GM18907 (cell line): ENCODE measurements at regions not wholly inside any gene's neighbourhood (a gene's known extent, or its start where the extent isn't known, plus 50 kb on each side); places are given as distances from the start of the nearest gene placed in this dataset.
A peak's percentile ranks its signal among the peaks of the same experiment; 100 is the strongest.
"Not testable (repeated sequence)": the region's sequence is repeated elsewhere in the genome, so short reads cannot be mapped to it uniquely, and the experiment has no call there.

ENCODE experiments used
- ATAC-seq: cut with Tn5 transposase; IDR thresholded peaks from one replicate; pipeline ENCODE4 v1.9.1; 2021; ENCODE audit warnings: mild to moderate bottlenecking, moderate library complexity; ENCODE audit not compliant: unreplicated experiment

GRCh38 chr14:38044710-38045109, 163.0 kb upstream of the SSTR1 start:
- ATAC-seq: no peak

GRCh38 chr14:38045461-38045860, 162.2 kb upstream of the SSTR1 start:
- ATAC-seq: no peak

- no peak for ATAC-seq
These were observed 161.5 kb upstream of the SSTR1 start for GRCh38 chr14:38046160-38046559.

GRCh38 chr14:38047195-38047902, 160.4 kb upstream of the SSTR1 start:
- no peak for ATAC-seq

GRCh38 chr14:38053666-38054065, 154.0 kb upstream of the SSTR1 start:
- ATAC-seq: no peak

GRCh38 chr14:38056270-38056669, 151.4 kb upstream of the SSTR1 start:
- ATAC-seq: no peak

- not testable (repeated sequence) for ATAC-seq
These were observed 145.5 kb upstream of the SSTR1 start for GRCh38 chr14:38062223-38062622.

- no peak for ATAC-seq
These were observed 143.9 kb upstream of the SSTR1 start for GRCh38 chr14:38063711-38064320.

- no peak for ATAC-seq
These were observed 142.5 kb upstream of the SSTR1 start for GRCh38 chr14:38065106-38065762.

- no peak for ATAC-seq
These were observed 137.6 kb upstream of the SSTR1 start for GRCh38 chr14:38070061-38070588.

- ATAC-seq: no peak
These were observed 134.1 kb upstream of the SSTR1 start for GRCh38 chr14:38073641-38074040.

GRCh38 chr14:38074081-38074480, 133.6 kb upstream of the SSTR1 start:
- no peak for ATAC-seq

- no peak for ATAC-seq
These were observed 132.9 kb upstream of the SSTR1 start for GRCh38 chr14:38074754-38075153.

GRCh38 chr14:38078393-38078792, 129.3 kb upstream of the SSTR1 start:
- peak; percentile 43 for ATAC-seq

- ATAC-seq: peak; percentile 95
These were observed 128.4 kb upstream of the SSTR1 start for GRCh38 chr14:38079268-38079667.

- ATAC-seq: no peak
These were observed 127.8 kb upstream of the SSTR1 start for GRCh38 chr14:38079886-38080285.

- ATAC-seq: no peak
These were observed 127.0 kb upstream of the SSTR1 start for GRCh38 chr14:38080696-38081095.

GRCh38 chr14:38083039-38083438, 124.7 kb upstream of the SSTR1 start:
- ATAC-seq: no peak

GRCh38 chr14:38089123-38089522, 118.6 kb upstream of the SSTR1 start:
- ATAC-seq: no peak

- ATAC-seq: no peak
These were observed 117.2 kb upstream of the SSTR1 start for GRCh38 chr14:38090506-38090905.

GRCh38 chr14:38098074-38098836, 109.4 kb upstream of the SSTR1 start:
- ATAC-seq: no peak
